ENCODE measurements at regions not wholly inside any gene's neighbourhood (a gene's known extent, or its start where the extent isn't known, plus 50 kb on each side); places are given as distances from the start of the nearest gene placed in this dataset.
A peak's percentile ranks its signal among the peaks of the same experiment; 100 is the strongest.
"Not testable (repeated sequence)": the region's sequence is repeated elsewhere in the genome, so short reads cannot be mapped to it uniquely, and the experiment has no call there.

- DNase-seq (ENCODE audit: low spot score), result no peak
Measured at GRCh38 chr1:38179483-38179882, 132.9 kb upstream of the POU3F1 start.

GRCh38 chr1:38178216-38178615 lies 131.6 kb upstream of the POU3F1 start:
- no peak for DNase-seq (ENCODE audit: low spot score)

GRCh38 chr1:38175121-38175520 lies 128.5 kb upstream of the POU3F1 start:
- no peak for DNase-seq (ENCODE audit: low spot score)

- no peak for DNase-seq (ENCODE audit: low spot score)
Measured at GRCh38 chr1:38173848-38174247, 127.3 kb upstream of the POU3F1 start.

- DNase-seq (ENCODE audit: low spot score), result no peak
Measured at GRCh38 chr1:38173157-38173831, 126.7 kb upstream of the POU3F1 start.

GRCh38 chr1:38169121-38169520 lies 122.5 kb upstream of the POU3F1 start:
- DNase-seq (ENCODE audit: low spot score), result no peak

GRCh38 chr1:38168365-38168764 lies 121.8 kb upstream of the POU3F1 start:
- no peak for DNase-seq (ENCODE audit: low spot score)

- DNase-seq (ENCODE audit: low spot score), result no peak
Measured at GRCh38 chr1:38166461-38166860, 119.9 kb upstream of the POU3F1 start.

GRCh38 chr1:38153778-38154470 lies 107.3 kb upstream of the POU3F1 start:
- no peak for DNase-seq (ENCODE audit: low spot score)

GRCh38 chr1:38153066-38153777 lies 106.6 kb upstream of the POU3F1 start:
- DNase-seq (ENCODE audit: low spot score), result no peak

- no peak for DNase-seq (ENCODE audit: low spot score)
Measured at GRCh38 chr1:38152351-38153065, 105.9 kb upstream of the POU3F1 start.

GRCh38 chr1:38151399-38151798 lies 104.8 kb upstream of the POU3F1 start:
- no peak for DNase-seq (ENCODE audit: low spot score)

GRCh38 chr1:38146079-38146478 lies 99.5 kb upstream of the POU3F1 start:
- not testable (repeated sequence) for DNase-seq (ENCODE audit: low spot score)

- DNase-seq (ENCODE audit: low spot score), result no peak
Measured at GRCh38 chr1:38142606-38143005, 96.0 kb upstream of the POU3F1 start.

GRCh38 chr1:38141483-38141882 lies 94.9 kb upstream of the POU3F1 start:
- DNase-seq (ENCODE audit: low spot score), result no peak

GRCh38 chr1:38139738-38140487 lies 93.3 kb upstream of the POU3F1 start:
- no peak for DNase-seq (ENCODE audit: low spot score)

- peak; percentile 88 for DNase-seq (ENCODE audit: low spot score)
Measured at GRCh38 chr1:38138498-38139233, 92.1 kb upstream of the POU3F1 start.

GRCh38 chr1:38137164-38137563 lies 90.6 kb upstream of the POU3F1 start:
- no peak for DNase-seq (ENCODE audit: low spot score)

GRCh38 chr1:38135625-38136414 lies 89.2 kb upstream of the POU3F1 start:
- DNase-seq (ENCODE audit: low spot score), result no peak

GRCh38 chr1:38134294-38134755 lies 87.7 kb upstream of the POU3F1 start:
- no peak for DNase-seq (ENCODE audit: low spot score)

Data from left forelimb (tissue), 1 donor.